ENCODE measurements at regions not wholly inside any gene's neighbourhood (a gene's known extent, or its start where the extent isn't known, plus 50 kb on each side); places are given as distances from the start of the nearest gene placed in this dataset.

- Histone ChIP-seq H3K79me2 (ENCODE audit: insufficient read depth, low read length) (no peaks in the 10 kb centered on the region), H2AFZ (ENCODE audit: low read depth, low read length) (peak overlapping the region; percentile 42), H4K20me1 (ENCODE audit: insufficient read depth, low read length) (no peaks in the 10 kb centered on the region), H3K9me3 (ENCODE audit: insufficient read depth, low read depth, low read length) (no peaks in the 10 kb centered on the region), H3K4me2 (ENCODE audit: low read length) (peak overlapping the region; percentile 59), H3K27me3 (ENCODE audit: insufficient read depth, low read length) (no peaks in the 10 kb centered on the region), H3K27ac (ENCODE audit: low read depth, low read length) (peak overlapping the region; percentile 92), H3K4me1 (ENCODE audit: insufficient read depth, low read length) (peaks cover 17% of the 10 kb centered on the region), H3K36me3 (ENCODE audit: insufficient read depth, low read length) (no peaks in the 10 kb centered on the region), H3K9ac (ENCODE audit: low read length) (peak overlapping the region; percentile 65), H3K4me3 (ENCODE audit: insufficient read depth, low read depth, low read length) (peak overlapping the region; percentile 11)
- peaks cover 4% of the 10 kb centered on the region for H3K9me3 Mint-ChIP-seq (ENCODE audit: unreplicated experiment)
- H3K4me1 Mint-ChIP-seq (ENCODE audit: low read depth, unreplicated experiment), result peaks cover 8% of the 10 kb centered on the region
- TF ChIP-seq EZH2 (IDR thresholded peaks at IDR 0.05; ENCODE audit: insufficient read depth, low read length) (no peak), CTCF (IDR thresholded peaks at IDR 0.05; ENCODE audit: insufficient read depth, low read depth, low read length) (no peak)
- H3K36me3 Mint-ChIP-seq (ENCODE audit: low read depth, unreplicated experiment), result no peaks in the 10 kb centered on the region
- DNase-seq (ENCODE audit: low read depth), result peak; percentile 100
- peak overlapping the region; percentile 98 for H3K27ac Mint-ChIP-seq (ENCODE audit: unreplicated experiment)
- peak; percentile 100 for FAIRE-seq
- peak overlapping the region; percentile 3 for H3K4me3 Mint-ChIP-seq (ENCODE audit: unreplicated experiment)
- no peaks in the 10 kb centered on the region for H3K27me3 Mint-ChIP-seq (ENCODE audit: low read depth, unreplicated experiment)
Observed at GRCh38 chr11:121829159-121829643, 286.8 kb downstream of the BLID start.

DNA sequence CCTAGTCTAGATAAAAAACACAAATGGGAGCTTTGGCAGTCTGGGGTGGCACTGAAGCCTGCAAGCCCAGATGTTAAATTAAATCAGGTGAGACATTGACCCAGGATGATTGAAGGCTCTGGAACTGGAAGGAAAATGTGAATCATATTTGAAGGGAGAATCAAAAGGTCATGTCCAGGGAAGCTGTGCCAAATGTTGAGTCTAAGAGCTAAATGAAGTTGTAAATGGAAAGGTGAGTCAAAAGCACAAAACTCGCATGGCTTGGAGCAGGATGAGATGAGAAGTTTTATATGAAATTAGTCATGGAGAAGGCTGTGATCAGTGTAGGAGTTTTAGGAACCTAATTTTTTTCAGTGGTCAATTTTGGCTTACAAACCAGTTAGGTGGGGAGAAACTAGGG, 301.1 kb downstream of the BLID start:
- H3K9ac ChIP-seq (ENCODE audit: low read length), result no peak overlapping the region
- no peak overlapping the region for H2AFZ ChIP-seq (ENCODE audit: low read depth, low read length)
- H3K36me3 Mint-ChIP-seq (ENCODE audit: low read depth, unreplicated experiment), result no peaks in the 10 kb centered on the region
- H3K27me3 Mint-ChIP-seq (ENCODE audit: low read depth, unreplicated experiment), result no peaks in the 10 kb centered on the region
- no peak overlapping the region for H3K4me3 Mint-ChIP-seq (ENCODE audit: unreplicated experiment)
- H3K36me3 ChIP-seq (ENCODE audit: insufficient read depth, low read length), result no peaks in the 10 kb centered on the region
- no peak overlapping the region for H3K27ac ChIP-seq (ENCODE audit: low read depth, low read length)
- DNase-seq (ENCODE audit: low read depth), result peak; percentile 60
- no peaks in the 10 kb centered on the region for H3K79me2 ChIP-seq (ENCODE audit: insufficient read depth, low read length)
- no peaks in the 10 kb centered on the region for H3K4me1 ChIP-seq (ENCODE audit: insufficient read depth, low read length)
- peaks cover 3% of the 10 kb centered on the region for H3K9me3 ChIP-seq (ENCODE audit: insufficient read depth, low read depth, low read length)
- no peak for FAIRE-seq
- TF ChIP-seq CTCF (IDR thresholded peaks at IDR 0.05; ENCODE audit: insufficient read depth, low read depth, low read length) (no peak), EZH2 (IDR thresholded peaks at IDR 0.05; ENCODE audit: insufficient read depth, low read length) (no peak)
- H4K20me1 ChIP-seq (ENCODE audit: insufficient read depth, low read length), result no peaks in the 10 kb centered on the region
- peaks cover 17% of the 10 kb centered on the region for H3K9me3 Mint-ChIP-seq (ENCODE audit: unreplicated experiment)
- H3K4me1 Mint-ChIP-seq (ENCODE audit: low read depth, unreplicated experiment), result peaks cover 8% of the 10 kb centered on the region
- H3K4me3 ChIP-seq (ENCODE audit: insufficient read depth, low read depth, low read length), result no peak overlapping the region
- no peak overlapping the region for H3K4me2 ChIP-seq (ENCODE audit: low read length)
- no peak overlapping the region for H3K27ac Mint-ChIP-seq (ENCODE audit: unreplicated experiment)
- no peaks in the 10 kb centered on the region for H3K27me3 ChIP-seq (ENCODE audit: insufficient read depth, low read length)

DNA sequence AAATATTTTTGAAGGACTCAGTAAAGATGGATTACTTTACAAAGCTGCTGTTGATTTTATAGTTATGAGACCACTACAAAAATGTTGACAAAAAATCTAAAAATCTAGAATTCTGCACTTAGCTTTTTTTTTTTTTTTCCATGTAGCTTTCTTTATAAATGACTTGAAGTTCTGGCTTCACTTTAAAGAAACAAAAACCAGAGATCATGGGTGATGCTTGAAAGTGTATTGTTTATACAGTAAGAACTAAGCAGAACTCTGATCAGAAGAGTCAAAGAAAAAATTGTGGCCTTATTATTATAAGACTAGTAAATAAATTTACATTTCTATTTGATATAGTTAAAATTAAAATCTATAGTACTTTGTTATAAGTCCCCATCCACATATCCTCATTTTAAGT, 301.7 kb downstream of the BLID start:
- FAIRE-seq, result no peak
- peaks cover 8% of the 10 kb centered on the region for H3K4me1 Mint-ChIP-seq (ENCODE audit: low read depth, unreplicated experiment)
- H3K27me3 ChIP-seq (ENCODE audit: insufficient read depth, low read length), result no peaks in the 10 kb centered on the region

More for the DNA sequence above, 301.7 kb downstream of the BLID start:
- Histone ChIP-seq H4K20me1 (ENCODE audit: insufficient read depth, low read length) (no peaks in the 10 kb centered on the region), H3K4me3 (ENCODE audit: insufficient read depth, low read depth, low read length) (no peak overlapping the region), H3K27ac (ENCODE audit: low read depth, low read length) (no peak overlapping the region), H2AFZ (ENCODE audit: low read depth, low read length) (no peak overlapping the region), H3K9ac (ENCODE audit: low read length) (no peak overlapping the region), H3K9me3 (ENCODE audit: insufficient read depth, low read depth, low read length) (peaks cover 3% of the 10 kb centered on the region), H3K36me3 (ENCODE audit: insufficient read depth, low read length) (no peaks in the 10 kb centered on the region), H3K79me2 (ENCODE audit: insufficient read depth, low read length) (no peaks in the 10 kb centered on the region), H3K4me2 (ENCODE audit: low read length) (no peak overlapping the region), H3K4me1 (ENCODE audit: insufficient read depth, low read length) (no peaks in the 10 kb centered on the region)
- TF ChIP-seq EZH2 (IDR thresholded peaks at IDR 0.05; ENCODE audit: insufficient read depth, low read length) (no peak), CTCF (IDR thresholded peaks at IDR 0.05; ENCODE audit: insufficient read depth, low read depth, low read length) (no peak)
- no peak for DNase-seq (ENCODE audit: low read depth)
- Mint-ChIP-seq H3K4me3 (ENCODE audit: unreplicated experiment) (no peak overlapping the region), H3K36me3 (ENCODE audit: low read depth, unreplicated experiment) (no peaks in the 10 kb centered on the region), H3K9me3 (ENCODE audit: unreplicated experiment) (peaks cover 17% of the 10 kb centered on the region), H3K27ac (ENCODE audit: unreplicated experiment) (no peak overlapping the region), H3K27me3 (ENCODE audit: low read depth, unreplicated experiment) (no peaks in the 10 kb centered on the region)

All from astrocyte (in vitro differentiated cells and primary cell).